GM19043 (cell line): ENCODE measurements at regions not wholly inside any gene's neighbourhood (a gene's known extent, or its start where the extent isn't known, plus 50 kb on each side); places are given as distances from the start of the nearest gene placed in this dataset.
"Not testable (repeated sequence)": the region's sequence is repeated elsewhere in the genome, so short reads cannot be mapped to it uniquely, and the experiment has no call there.

Experiments
- ATAC-seq: cut with Tn5 transposase; IDR thresholded peaks from one replicate; pipeline ENCODE4 v1.9.1; 2021; ENCODE audit warnings: low read depth; ENCODE audit not compliant: unreplicated experiment

DNA sequence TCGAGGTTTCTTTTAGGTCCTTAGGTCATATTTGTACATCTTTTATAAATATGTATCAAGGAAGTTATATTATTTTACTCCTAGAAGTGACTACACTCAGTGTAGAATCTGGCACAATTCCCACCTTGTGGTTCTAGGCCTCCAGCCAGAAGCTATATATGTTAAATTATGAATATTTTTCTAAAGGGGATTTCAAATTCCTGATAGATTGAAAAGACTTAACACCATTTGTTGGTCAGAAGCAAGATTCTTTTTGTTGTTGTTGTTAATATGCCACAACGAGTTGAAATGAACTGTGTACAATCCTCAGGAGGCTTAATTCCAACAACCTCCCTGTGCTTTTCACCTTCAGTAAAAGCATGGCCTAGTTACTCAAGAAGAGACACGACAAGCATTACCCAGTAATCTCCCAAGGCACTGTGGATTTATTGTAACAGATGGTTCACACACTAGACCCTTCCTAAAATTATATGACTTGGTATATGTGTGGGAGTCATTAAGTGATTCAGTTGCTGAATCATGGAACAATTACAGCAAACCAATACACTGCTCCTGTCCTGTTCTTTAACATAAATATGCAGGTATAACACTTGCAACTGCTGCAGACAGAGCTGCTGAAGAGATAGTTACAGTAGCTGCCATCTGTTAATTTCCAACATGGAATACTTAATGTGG is 964.4 kb upstream of the GOT2 start:
- no peak for ATAC-seq

DNA sequence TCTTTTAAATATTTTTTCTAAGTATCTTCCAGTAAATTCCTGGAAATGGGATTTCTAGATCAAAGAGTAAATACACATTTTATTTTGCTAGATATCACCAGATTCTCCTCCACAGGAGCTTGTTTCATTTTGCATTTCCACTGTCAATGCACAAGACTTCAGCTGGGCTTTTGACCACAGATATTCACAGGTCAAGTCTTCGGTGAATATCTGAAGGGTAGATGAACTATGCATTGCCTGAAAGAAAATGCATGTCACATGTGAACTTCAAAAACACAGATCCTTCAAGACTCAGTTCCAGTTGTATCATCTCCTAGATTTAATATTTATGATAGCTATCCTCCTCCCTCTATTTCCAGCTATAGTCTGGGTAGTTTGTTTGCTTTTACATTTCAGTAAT is 963.6 kb upstream of the GOT2 start:
- no peak for ATAC-seq

DNA sequence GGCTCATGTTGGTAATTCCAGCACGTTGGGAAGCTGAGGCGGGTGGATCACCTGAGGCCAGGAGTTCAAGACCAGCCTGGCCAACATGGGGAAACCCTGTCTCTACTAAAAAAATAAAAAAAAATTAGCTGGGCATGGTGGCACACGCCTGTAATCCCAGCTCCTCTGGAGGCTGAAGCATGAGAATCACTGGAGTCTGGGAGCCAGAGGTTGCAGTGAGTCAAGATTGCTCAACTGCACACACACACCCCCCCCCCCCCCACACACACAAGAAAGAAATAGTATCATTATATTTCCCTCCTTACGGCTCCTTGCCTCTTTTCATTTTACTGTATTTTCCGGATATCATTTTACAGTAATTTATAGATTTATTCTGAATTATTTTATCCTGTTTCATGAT is 963.1 kb upstream of the GOT2 start:
- ATAC-seq: no peak

DNA sequence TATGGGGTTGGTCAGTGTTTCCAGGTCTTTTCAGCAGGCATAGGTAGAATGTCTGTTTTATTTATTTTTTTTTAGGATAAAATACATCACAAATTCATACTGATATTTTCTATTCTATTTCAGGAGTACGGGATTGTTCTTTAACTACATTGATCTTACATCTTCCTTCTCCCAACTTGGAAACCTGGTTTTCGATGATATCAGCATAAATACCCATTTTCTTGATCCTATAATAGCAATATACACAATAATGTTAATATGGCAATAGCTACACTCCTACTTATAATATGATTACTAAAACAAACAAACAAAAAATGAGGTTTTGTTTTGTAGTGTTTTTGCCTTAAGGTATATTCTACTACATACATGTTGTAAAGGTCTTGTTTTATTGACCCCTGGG is 962.4 kb upstream of the GOT2 start:
- no peak for ATAC-seq

DNA sequence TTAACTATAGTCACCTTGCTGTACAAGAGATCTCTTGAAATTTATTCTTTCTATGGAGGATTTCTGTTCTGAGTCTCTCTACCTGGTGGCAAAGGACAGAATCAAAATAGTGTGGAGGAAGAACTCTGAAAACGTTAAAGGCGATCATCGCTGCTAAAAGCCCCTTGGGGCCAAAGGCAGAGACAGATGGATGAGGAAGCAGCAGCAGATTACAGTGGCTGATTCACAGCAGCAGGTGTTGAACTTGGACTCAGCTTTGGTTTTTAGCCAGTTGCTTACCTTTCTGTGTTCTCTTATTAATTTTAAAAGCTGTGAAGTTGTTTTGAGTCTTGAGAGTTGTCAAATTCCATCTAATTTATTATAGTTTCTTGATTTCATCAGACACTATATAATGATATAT is 956.1 kb upstream of the GOT2 start:
- ATAC-seq: no peak

DNA sequence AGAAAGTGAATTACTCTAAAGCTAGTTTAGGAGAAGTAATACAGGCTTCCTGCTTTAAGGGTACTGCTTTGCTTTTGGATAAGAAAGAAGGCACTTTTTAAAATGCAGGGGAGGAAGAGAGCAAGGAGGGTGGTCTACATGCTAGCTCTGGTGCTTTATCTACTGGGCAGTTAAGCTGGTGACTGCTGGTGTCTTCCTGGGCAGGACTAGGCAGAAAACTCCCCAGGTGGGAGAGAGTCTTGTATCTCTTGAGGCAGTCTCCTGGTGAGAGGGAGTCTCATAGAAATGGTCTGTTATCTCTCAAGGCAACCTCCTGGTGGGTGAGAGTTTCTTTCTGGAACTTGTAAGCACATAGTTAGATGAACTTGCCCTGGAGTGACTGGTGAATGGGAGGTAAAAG is 953.9 kb upstream of the GOT2 start:
- no peak for ATAC-seq

DNA sequence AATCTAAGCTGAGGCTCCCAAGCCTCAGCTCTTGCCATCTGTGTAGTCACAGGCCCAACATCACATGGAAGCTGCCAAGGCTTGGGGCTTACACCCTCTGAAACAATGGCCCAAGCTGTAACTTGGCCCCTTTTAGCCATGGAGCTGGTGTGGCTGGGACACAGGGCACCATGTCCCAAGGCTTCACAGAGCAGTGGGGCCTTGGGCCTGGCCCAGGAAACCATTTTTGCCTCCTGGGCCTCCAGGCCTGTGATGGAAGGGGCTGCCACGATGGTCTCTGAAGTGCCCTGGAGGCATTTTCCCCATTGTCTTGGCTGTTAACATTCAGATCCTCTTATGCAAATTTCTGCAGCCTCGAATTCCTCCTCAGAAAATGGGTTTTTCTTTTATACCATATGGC is 952.3 kb upstream of the GOT2 start:
- ATAC-seq: no peak

DNA sequence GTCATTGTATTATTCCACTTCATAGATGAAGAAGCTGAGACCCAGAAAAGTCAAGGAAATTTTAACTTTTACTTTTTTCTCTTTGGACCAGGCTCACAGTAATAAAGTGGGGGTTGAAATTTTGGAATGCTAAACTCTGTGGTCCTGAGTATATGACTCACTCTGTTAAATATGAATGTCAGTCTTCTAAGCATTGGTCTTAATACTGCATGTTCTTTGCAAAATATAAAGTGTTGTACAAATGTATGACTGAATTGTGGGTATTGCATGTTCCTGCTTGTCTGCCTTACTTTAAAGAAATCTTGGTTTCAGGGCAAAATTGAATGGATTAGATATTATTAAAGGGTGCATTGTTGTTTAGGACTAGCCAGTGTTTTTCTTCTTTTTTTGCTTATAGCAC is 950.8 kb upstream of the GOT2 start:
- ATAC-seq: no peak

DNA sequence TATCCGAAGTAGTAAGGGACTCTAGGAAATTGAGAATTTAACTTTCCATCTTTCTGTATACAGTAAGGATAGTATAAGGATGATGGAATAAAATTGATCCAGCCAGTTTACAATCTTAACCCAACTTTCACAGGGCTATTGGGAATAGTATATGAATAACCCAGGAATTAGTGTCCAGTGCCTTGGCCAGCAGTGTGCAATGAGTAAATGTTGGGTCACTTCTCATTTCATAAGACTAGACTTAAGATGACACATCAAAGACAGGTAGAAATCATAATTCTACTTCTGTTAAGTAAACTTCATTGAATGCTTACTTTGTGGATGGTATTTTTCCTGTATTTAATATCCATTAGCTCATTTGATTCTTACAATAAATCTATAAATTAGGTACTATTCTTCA is 949.6 kb upstream of the GOT2 start:
- ATAC-seq: no peak

DNA sequence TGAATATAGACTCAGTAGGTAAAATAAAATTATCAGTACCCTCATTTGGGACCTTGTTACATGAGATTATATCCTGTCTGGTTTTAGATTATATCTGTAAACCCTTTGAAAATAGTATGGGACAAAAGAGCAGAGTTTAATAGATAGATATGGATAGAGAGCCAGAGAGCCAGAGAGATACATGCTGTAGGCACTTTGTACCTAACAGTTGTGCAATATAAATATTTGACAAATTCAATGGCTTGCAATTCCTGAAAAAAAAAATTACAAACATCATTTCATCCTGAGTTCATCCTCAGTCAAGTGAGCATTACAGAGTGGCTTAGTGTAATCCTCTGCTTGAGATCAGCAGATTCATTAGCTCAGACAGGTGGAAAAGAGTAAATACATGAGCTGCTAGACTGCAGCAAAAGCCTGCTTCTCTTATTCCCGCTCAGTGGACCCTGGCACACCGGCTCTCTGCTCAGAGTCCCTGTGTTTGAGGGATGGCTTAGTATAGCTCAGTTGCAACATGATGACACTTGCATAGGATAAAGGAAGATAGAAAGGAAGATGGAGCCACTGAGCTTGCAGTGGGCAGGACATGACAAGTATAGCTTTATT is 931.6 kb upstream of the GOT2 start:
- no peak for ATAC-seq

DNA sequence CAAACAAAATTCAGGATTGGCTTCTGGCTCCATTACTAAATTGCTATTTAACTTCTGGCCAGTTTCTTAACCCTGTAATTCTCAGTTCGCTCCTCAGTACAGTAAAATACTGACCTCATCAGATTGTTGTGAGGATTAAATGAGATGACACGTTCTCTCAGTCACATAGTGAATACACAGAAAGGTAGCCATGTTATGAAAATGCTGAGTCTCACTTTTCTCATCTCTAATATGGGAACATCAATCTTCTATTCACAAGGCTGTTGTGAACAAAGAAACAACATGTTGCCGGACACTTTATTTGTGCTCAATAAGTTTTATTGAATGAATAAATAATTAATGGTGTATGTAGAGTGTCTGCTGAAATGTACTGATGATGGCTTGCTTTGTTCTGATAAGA is 924.5 kb upstream of the GOT2 start:
- no peak for ATAC-seq

DNA sequence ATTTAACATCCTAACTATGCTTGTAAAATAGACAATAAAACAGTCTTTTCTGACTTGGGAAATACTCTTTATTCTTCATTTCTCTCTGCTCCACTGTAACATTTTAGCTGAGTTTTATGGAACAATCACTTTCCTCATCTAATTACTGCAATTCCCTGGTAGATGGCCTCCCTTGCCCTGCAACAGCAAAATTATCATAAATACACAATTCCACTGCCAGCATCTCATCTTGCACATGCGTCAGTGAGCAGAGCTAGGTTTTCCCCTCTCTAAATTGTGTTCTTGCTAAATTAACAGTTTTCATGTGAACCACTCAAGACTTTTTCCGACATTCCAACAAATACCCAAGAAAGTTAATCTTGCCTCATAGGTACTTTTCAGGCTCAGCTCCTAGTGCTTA is 920.9 kb upstream of the GOT2 start:
- ATAC-seq: no peak

DNA sequence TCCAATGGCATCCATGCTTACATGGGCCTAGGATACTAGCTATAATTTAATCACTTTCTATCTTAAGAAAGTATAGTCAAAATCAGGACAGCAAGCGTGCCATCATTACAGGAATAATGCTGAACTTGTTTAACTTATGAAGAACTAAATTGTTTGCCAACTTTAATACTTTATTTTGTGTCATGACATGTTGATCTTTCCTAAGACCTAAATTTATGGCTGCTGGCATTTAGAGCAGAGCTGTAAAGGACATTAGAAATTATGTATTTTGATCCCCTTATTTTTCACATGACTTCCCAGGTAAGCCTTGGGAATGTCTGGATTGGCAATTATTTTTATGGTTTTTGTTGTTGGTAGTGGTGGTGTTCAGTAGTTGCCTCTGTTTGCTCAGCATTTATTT is 920.3 kb upstream of the GOT2 start:
- no peak for ATAC-seq

DNA sequence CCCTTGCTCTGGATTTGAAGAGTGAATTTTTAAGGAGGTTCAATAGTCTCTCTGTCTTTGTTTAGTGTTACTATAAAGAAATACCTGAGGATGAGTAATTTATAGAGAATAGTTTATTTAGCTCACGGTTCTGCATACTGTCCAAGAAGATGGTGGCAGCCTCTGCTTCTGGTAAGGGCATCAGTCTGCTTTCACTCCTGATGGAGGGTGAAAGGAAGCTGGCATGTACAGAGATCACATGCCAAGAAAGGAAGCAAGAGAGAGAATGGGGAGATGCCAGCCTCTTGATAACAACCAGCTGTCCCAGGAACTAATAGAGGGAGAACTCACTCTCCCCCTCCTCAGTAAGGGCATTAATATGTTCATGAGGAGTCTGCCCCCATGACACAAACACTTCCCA is 917.5 kb upstream of the GOT2 start:
- ATAC-seq: no peak

DNA sequence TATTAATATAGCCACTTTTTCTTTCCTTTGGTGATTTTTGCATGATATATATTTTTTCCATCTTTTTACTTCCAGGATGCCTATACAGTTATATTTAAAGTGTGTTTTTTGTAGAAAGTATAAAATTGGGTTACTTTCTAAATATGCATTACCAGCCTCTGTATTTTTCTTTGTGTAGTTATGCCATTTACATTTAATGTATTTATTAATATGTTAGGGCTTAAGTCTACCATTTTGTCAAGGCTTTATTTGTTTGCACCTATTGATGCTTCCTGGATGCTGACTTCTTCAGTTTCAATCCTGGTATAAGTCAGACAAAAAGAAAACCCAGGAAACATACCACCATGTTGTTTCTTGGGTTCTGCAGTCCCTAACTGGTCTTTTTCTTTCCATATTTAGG is 911.1 kb upstream of the GOT2 start:
- no peak for ATAC-seq

DNA sequence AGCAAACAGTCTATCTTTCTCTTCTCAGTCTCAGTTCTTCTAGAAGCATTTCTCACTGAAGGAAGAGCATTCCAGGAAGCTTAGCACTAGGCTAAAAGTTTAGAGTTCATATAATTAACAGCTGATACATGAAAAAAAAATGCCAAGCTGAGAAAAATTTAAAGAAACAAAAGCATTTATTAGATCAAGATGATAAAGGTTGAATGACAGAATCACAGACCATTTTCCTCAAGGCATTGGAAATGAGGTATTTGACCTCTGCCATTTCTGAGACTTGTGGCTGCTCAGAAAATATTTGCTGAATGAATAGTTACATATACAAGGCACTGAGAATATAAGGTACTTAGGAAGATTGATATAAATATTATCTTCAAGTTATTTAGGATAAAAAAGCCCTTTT is 901.6 kb upstream of the GOT2 start:
- no peak for ATAC-seq

DNA sequence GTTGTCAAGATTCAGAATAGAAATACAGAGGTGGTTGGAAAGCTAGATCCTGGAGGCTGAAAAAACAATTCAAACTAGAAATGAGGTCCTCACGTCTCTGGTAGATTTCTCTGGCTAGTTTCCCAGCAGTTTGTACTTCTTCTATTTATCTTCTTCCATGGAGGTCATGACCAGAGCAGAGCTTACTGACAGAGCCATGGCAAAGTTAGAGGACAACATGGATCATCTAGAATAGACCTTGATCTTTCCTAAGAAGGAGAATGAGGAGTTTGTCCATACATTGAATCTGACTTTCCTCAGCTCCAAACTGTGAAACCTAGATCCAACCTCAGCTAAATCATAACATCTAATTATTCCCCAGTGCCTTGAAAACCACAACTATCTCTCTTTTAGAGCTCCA is 900.8 kb upstream of the GOT2 start:
- no peak for ATAC-seq

DNA sequence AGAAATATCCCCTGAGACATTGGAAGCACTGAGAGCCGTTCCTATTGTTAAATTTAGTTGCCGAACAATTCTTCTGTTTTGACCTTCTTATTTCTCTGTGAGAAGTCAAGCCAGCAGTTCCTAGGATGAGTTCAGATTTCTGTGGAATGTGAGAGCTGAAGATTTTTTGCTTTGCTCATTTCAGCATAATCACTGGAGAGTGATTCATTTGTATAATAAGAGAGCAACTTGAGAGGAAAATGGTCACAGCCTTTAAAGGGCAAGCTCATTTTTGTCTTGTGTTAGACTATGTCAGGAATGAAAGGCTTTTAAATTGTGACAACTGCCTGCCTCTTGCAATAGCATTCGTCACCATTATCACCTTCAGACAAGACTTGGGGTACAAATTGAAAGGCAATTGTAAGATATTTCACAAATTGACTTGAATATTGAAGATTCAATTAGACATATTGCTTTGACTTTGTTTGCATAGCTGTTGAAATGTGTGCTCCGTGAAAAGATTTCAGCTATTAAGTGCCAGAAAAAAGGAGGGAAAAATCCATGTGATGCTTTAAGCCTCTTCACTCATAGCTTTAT is 900.0 kb upstream of the GOT2 start:
- ATAC-seq: no peak

DNA sequence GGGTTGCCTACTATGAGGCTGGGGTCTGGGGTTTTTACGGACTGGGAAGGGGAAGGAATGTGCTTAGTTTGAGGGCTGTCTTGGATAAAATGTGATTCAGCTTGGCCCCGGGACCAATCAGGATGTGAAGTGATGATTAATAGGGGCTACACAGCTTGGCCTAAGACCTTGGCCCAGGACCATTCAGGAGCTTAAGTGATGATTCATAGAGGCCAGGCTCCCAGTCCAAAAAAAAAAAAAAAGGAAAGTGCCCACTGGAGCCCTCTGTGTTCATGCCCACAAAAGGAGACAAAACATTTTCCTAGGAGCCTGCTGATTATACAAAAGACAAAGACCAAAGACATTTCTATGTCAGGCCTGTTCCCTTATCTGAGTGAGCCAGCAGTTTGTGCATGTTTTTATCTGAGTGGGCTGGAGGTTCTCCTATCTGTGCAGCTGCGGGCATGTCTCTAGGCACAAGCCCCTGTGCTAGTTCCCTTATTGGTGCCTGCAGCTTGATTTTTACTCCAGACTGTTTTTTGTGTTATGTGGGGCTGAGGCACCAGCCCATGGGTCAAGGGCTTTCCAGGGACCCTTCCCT is 898.2 kb upstream of the GOT2 start:
- ATAC-seq: no peak

DNA sequence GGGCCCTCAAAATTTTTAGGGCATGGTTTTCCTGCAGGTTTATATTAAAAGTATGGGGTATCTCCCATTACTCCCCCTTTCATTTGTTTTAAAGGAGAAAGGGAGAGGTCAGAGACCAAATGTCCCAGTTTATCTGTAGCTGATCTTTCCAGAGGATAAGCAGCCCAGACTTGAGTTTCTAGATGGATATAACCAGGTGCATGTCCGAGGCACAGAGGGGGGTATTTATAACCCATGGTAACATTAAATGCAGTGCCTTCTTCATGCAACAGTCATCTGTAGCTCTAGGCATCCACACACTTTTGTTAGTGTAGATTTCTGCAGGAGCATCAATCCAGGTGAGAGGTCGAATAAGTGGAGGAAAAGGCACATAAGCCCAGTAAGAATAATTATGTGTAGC is 890.3 kb upstream of the GOT2 start:
- ATAC-seq: not testable (repeated sequence)

DNA sequence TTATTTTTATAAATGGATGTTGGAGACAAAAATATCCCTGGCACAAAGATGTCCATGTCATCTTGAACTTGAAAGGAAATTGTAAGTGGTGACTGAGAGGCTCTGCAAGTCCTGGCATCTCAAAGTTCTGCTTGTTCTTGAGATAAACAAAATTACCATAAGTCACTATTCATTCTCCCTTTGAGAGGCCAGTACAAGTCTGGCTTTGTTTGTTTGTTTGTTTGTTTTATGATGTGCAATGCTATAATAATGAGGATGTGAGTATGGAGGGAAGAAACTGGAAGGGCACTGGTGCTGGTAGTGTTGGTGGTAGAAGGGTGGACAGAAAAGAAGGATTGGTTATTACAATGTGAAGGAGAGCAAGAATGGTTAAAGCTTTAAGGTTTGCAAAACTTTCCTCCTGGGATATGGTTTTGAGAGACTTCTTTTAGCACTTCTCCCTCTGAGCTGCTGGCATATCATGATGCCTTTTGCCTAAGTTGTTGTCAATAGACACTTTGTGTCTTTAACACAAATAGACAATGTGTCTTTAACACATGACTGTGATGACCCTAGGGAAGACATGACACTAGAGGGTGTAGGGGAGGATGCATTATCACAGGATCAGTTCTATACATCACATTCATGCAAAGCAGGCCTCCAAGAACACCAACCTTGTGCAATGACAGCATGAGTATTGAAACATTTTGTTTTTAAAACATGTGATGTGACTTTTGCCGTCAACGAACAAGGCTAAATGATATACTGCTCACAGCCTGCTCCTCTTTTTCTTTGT is 880.5 kb upstream of the GOT2 start:
- ATAC-seq: no peak
